ENCODE measurements at regions not wholly inside any gene's neighbourhood (a gene's known extent, or its start where the extent isn't known, plus 50 kb on each side); places are given as distances from the start of the nearest gene placed in this dataset.
A peak's percentile ranks its signal among the peaks of the same experiment; 100 is the strongest.
"Not testable (repeated sequence)": the region's sequence is repeated elsewhere in the genome, so short reads cannot be mapped to it uniquely, and the experiment has no call there.

DNA sequence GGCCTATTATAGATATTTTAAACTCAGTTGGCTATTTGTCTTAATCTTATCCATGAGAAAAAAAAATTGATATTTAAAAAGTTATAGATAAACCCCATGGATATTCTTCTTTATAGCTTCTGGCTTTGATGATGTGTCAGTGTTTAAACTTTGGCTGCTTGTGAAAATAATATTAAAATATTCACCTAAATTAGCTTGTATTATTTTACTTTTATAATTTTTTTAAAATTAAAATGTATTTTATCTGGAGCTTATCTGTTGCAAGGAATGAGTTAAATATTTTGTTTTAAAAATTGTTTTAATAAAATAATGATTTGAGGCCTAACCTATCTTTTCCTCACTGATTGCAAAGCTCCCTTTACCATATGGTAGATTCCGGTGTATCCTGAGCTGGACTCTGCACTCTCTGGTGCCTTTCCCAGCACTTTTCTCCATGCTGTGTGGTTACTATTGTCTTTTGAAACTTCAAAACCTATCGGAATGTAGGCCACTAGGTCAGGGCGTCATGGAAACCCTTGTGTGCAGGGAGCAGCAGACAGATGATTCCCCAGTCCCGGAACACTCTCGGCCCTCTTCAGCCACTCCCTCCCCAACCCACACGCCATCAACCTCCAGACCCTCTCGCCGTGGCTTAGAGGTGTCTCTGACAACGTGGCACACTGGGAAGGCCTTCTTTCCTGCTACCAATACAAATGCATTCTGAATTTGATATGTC, 252.3 kb upstream of the ATP10A start:
- no peak for DNase-seq

DNA sequence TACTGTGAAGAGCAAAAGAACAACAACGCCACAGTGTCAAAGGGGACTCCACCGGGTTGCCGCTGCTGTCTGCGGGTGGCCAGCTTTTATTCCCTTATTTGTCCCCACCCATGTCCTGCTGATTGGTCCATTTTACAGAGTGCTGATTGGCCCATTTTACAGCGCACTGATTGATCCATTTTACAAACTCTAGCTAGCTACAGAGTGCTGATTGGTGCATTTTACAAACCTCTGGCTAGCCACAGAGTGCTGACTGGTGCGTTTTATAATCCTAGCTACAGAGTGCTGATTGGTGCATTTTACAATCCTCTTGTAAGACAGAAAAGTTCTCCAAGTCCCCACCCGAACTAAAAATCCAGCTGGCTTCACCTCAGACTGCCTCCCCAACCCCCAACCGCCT, 251.0 kb upstream of the ATP10A start:
- not testable (repeated sequence) for DNase-seq

DNA sequence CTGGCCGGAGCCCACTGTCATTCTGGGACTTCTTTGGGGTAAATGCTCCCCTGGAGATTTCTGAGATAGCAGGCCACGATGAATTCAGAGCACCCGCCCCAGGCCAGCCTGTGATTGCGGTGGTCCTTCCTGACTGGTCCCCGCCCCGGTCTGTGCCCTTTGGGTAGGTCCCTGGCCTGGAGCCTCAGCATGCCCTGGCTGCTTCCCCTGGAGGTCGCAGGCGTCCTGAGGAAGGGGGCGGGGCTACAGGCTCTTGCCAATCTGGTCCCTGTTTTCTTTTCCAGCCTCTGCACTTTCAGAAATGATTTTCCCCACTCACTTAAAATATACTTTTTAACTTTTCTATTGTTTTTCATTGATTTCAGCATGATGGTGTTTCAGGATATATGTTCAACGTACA, 250.2 kb upstream of the ATP10A start:
- no peak for DNase-seq

DNA sequence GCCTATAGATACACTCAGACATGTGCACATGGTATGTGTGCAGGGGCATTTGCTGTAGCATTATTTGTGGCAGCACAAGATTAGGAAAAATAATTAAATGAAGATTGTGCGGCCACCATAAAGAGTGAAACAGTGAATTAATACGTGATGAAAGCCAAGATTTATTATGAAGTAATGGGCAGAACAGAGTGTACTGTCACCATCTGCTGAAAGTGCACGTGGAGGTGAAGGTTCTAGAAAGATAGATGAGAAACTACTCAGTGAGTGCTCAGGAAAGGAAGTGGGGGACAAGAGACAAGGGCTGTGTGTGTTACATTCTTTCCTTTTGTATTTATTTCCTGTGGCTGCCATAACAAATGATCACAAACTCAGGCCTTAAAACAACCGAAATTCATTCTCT, 246.1 kb upstream of the ATP10A start:
- no peak for DNase-seq

DNA sequence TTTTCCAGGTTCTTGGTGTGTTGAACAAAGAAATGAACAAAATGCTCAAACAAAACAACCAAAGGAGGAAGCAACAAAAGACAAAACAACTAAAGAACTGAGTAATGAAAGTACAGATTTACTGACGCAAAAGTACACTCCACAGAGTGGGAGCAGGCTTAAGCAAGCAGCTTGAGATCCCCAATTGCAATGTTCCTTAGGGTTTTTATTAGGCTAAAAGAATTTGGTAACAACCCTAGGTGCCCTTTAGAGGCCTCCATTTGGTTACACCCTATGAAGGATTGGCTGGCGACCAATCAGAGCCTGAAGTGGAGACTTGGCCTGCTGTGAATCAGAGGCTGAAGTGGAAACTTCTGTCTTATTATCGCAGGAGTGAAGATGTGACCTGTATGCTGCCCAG, 243.4 kb upstream of the ATP10A start:
- DNase-seq, result no peak

DNA sequence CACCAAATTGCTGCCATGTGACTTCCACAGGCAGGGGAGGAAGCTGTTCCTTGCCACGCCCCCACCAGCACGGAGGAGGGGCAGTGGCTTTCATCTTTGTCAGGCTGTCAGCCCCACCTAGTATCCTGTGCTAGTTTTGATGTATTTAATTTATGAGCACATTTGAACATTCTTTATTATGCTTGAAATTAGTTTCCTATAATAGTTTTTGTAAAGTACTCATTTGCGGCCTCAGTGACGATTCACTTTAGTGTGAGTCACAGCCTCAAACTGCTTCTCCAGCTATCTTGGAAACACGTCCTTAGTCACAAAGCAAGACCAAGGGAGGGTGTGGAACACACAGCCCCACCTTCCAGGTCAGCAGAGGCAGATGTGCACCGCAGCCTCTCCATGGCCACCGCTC, 239.9 kb upstream of the ATP10A start:
- no peak for DNase-seq

DNA sequence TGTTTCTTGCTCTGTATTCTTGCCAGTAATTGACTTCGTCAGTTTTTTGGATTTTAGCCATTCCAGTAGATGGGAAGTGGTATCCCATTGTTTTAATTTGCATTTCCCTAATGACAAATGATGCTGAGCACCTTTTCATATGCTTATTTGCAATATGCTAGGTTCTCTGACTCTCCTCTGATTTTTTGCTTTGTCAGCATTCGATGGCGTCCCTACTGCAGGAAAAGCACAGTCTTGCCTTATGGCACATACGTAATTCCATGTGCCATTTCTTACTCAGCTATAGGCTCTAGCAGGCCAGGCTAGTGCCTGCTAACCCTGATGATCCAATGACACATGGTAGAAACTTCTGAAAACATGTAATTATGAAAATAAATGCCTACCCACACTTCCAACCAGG, 239.2 kb upstream of the ATP10A start:
- DNase-seq, result no peak

DNA sequence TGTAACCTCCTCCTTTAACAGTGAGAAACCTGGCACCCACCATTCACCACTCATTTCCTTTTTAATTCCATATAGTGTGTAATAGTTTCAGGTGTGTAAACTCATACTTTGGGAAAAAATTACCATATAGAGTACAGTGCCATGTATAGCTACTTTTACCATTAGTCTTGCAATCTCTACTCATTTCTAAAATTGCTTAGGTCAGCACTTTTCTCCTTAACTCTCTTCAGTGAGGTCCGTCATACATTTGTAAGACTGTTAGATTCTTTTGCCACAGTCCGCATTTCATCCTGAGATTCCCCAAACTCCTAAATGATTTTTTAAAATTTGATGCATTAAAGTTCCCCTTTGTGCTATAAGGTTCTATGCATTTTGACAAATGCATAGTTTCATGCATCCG, 238.3 kb upstream of the ATP10A start:
- no peak for DNase-seq

DNA sequence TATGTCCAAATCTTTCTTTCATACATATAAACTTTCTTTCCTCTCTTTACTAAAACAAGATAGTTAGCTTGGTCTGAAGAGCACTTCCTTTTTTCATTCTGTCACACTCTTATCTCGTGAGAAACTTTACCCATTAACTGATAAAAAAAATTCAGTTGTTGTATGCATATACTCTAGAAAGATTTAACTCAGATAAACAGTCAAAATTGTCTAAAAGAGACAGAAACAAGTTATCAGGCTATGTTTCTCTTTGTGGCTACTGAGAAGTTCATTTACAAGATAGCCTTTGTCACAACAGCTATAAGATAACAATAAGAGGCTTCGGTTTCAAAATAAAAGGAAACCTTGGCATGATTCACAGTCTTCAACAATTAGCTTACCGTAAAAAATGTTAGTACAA, 235.7 kb upstream of the ATP10A start:
- DNase-seq, result no peak

DNA sequence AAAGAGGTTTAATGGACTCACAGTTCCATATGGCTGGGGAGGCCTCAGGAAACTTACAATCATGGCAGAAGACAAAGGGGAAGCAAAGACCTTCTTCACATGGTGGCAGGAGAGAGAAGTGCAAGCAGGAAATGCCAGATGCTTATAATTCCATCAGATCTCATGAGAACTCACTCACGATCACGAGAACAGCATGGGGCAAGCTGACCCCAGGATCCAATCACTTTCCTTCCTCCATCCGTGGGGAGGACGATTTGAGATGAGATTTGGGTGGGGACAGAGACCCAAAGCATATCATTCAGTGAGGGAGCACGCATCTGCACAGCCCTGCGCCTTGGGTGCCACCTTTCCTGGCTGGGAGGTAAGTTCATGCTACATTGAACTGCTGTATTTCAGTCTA, 234.1 kb upstream of the ATP10A start:
- DNase-seq, result no peak

DNA sequence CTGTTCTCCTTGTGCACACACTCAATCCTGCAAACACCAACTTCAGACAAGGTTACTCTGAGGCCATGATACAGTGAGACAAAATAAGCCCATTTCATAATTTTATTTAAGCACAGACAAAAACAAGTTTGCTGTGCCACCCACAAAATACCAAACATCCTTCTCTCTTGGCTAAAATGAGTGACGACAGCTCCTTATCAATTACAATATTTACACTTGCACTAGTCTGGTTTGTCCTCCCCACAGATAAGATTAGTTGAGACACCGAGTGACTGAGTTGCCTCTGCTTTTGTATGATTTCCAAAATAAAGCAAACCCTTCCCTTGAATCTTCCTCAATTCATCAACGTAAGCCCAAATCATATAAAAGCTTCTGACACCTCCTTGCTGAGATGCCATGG, 233.5 kb upstream of the ATP10A start:
- no peak for DNase-seq

DNA sequence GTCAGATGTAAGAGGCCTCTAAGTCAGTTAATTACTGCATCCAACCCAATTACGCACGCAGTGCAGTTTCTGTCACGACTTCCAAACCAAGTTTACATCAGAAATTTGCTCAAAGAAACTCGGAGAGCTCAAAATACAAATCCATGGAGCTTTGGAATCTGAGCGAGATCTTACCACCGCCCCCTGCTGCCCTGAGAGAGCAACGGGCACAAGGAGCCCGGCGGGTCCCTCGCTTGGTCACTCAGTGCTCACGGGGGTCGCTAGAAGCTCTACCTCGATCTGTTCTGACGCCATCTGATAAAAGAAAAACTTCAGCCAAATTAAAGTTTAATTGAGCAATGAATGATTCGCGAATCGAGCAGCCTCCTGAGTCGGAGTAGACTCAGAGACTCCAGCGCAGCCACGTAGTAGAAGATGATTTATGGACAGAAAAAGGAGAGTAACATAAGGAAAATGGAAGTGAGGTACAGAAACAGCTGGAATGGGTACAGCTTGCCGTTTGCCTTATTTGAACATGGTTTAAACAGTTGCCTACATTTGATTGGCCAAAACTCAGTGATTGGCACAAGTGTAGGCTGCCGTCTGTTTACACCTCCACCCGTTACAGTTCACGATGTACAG, 232.7 kb upstream of the ATP10A start:
- DNase-seq, result no peak

DNA sequence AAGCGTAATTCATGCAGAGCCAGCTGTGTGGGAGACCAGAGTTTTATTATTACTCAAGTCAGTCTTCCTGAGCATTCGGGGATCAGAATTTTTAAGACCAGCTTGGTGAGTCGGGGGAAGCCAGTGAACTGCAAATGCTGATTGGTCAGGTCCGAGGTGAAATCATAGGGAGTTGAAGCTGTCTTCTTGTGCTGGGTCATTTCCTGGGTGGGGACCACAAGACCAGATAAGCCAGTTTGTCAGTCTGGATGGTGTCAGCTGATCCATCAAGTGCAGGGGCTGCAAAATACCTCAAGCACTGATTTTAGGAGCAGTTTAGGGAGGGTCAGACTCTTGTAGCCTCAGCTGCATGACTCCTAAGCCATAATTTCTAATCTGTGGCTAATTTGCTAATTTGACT, 228.1 kb upstream of the ATP10A start:
- DNase-seq, result no peak

DNA sequence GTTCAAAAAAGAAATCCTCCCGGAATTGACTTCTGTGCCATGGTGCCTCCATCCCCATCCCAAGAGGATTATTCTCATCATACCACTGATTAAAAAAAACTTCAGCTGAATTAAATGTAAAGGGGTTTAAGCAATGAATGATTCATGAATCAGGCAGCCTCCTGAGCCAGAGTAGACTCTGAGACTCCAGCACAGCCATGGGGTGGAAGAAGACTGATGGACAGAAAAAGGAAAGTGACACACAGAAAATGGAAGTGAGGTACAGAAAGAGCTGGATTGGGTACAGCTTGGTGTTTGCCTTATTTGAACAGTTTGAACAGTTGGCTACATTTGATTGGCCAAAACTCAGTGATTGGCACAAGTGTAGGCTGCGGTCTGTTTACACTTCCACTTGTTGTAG, 224.8 kb upstream of the ATP10A start:
- DNase-seq, result no peak

DNA sequence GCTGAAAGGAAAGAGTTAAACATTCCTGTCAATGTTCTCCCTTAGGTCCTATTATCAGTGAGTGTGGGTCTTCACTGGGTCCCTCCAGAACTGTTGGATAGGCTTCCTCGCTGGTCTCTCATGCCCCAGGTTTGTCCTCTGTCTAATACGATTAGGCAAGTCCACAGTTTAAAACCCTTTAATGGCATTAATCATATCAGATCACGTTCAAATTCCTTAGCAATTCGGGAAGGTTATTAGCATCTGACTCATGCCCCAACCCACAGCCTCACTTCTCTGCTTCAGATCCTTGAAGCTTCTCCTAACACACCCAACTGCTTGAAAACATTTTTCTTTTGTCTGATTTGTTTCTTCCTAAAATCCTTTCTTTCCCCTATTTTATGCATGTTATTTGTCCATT, 224.3 kb upstream of the ATP10A start:
- no peak for DNase-seq

DNA sequence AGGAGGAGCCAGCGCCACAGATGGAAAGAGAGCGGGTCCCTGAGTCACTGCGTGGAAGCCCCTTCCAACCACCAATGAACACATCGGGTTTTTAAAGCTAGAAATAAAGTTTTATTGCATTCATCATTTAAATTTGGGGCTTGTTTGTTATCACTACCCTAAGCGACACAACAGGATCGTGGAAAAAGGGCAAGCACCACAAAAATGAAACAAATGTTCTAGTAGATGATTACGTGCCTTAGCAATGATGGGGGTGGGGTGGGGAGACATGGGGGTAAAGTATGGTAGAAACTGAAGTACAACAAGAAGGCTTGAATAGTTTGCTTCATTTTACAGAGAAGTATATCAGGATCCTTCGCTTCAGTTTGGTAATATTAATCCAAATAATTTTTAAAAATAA, 221.6 kb upstream of the ATP10A start:
- no peak for DNase-seq

DNA sequence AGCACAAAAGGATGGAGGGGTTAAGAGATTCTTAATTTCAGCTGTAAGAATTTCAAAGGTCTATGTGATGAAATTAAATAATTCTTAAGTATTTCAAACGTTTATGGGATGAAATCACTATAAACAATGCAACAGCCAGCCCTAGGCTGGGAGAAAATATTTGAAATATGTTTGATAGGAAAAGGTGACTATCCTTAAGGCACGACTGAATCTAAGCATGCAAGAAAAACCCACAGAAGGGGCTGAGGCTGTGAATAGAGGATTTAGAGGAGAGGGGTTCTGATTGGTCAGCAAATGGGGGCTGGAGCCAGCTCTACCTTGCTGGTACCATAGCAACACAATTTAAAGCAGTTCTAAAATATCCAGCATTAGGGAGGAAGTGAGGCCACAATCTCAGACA, 220.8 kb upstream of the ATP10A start:
- no peak for DNase-seq

DNA sequence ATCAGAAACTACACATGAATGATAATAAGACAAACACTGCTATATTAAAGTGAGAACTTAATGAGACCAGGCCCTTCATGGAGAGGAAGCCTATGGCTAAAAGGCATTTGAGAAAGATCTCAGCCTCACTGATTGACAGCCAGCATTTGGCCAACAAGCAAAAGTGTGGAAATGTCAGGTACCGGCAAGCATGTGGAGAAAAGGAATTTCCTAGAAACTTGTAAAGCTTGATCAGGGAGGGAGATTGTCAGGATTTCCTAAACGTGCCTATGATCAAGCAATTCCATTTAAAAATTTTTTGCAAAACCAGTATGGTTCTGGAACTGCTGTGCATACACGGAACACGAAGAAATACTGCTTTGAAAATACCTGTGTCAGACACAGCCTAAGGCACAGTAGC, 220.3 kb upstream of the ATP10A start:
- DNase-seq, result no peak

DNA sequence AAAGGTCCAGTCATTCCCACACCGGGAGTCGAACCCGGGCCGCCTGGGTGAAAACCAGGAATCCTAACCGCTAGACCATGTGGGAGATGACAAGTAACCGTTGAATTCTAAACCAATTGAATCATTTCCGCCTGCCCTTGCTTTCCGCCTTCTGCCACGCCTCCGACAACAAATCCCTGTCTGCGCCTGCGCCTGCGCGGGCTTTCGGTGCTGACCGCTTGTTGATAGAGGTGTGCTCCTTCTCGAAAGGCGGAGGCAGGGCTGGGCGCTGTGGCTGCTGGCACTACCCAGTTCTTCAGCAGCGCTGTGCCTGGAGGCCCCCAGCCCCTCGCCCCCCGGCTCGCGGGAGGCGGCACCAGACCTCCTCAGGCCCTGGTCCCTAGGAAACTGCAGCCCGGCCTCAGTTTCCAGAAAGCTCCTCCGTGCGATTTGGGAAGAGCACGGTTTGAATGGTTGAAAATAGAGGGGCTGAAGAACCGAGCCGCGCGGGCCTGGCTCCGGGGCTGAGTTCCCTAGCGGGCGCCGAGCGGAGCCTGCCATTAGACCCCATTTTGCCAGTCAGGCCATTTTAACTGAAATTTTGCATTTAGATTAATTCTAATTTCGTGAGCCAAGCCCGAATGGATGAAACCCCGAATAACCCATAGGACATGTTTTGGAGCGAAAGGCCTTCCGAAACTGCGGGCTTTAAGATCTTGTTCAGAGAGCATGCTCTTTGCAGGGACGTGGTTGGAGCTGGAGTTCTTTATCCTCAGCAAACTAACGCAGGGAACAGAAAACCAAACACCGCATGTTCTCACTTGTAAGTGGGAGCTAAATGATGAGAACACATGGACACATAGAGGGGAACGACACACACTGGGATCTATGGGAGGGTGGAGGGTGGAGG, 219.3 kb upstream of the ATP10A start:
- peak; percentile 95 for DNase-seq

DNA sequence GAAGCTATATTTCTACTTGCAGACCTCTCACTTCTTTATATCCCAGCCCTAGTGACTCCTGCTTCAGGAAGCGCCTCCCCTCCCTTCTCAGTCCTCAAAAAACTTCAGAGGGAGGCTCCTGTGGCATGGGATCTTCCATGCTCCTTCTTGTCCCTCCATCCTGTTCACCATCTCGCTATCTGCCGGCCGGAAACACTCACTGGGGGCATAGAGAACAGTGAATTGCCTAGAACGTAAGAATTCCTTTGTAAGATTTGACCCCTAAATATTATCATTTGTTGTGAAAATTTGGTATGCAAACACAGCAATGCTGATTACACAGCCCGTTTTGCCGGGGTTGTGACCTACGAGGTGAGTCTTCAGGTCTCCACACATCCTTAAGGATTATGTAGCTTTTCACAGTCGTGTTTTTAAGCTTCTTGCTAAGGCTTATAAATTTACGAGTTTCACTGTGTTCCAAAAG, 218.7 kb upstream of the ATP10A start:
- peak; percentile 18 for DNase-seq

DNA sequence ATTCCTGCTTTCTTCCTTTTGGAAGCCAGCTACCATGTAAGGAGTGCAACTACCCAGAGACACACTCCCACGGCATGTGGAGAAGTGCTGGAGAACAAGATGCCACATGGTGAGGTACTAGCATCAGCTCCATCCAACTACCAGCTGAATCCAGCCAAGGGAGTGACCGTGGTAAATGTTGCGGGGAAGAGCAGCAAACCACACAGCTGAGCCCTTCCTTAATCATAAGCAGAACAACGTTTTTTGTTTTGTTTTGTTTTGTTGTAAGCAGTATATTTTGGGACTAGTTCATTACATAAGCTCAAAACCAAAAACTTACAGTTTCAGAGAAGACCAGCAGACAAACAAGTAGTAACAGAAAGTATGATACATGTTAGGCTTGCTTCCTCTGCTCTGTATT, 212.6 kb upstream of the ATP10A start:
- no peak for DNase-seq

DNA sequence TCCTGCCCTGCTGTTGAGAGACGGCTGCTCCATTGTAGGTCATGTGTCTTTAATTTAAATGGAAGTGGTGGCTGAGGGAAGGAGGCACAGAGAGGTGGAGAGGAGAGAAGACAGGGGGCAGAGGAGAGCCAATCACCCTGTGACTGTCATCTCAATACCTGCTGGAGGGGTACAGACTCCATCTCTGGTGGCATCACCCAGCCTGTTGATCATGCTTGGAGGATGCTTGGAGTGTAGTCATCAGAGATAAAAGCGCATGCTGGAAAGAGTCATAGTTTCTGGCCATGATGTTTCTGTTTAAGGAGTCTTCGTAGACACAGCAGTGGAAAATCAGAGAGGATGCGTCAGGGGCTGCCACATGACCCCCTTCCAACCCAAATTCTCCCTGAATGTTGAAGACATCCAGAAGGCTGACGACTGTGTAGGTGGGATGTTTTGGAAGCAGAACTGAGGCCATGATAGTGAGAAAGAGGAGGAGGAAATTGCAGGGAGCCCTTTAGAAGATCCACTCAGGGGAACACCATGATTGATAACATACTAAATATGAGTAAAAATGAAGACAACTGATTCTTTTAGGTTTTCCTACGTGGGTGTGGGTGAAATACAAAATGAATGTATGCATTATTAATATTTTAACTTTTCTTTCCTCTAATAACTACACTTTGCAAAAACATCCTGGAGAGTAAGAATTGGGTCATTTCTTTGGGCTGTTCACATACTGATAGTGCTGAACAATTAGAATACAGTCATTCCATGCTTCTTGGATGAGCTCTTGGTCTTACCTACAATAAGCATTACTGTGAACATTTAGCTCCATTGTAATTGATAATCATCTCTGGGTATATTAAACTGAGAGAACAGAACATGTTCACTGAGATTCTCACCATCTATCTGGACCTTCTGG, 210.6 kb upstream of the ATP10A start:
- no peak for DNase-seq

DNA sequence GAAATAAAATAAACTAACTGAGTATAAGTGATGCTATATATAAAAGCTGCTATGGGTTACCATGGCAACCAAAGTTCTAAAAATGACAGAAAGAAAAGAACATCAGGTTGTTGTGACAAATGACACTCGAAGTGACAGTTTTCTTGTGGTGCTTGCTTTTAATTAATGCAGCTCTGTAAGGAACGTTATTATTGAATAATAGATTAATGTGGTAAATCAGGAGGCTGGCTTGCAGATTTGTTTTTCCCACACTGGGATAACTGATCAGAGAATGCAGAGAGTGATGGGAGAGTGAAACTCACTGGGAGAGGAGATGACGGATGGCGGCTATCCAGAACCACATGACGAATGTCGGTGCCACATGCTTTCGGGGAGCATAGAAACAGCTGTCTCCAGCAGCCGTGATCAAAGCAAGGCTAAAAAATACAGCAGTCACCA, 207.0 kb upstream of the ATP10A start:
- no peak for DNase-seq

Data from activated CD8-positive, alpha-beta memory T cell treated with anti-CD3 and anti-CD28 coated beads, Interleukin-2, amount 50 U/mL, for 4 hours (primary cell).